Astrocyte (in vitro differentiated cells and primary cell): ENCODE measurements at regions not wholly inside any gene's neighbourhood (a gene's known extent, or its start where the extent isn't known, plus 50 kb on each side); places are given as distances from the start of the nearest gene placed in this dataset.

Source experiments
- CTCF ChIP-seq: IDR thresholded peaks from 2 replicates; pipeline ENCODE4 v1.5.1; 2011; ENCODE audit warnings: low read depth, mild to moderate bottlenecking, inconsistent platforms, low read length, moderate library complexity; ENCODE audit not compliant: insufficient read depth
- EZH2 ChIP-seq: IDR thresholded peaks from 2 replicates; pipeline ENCODE4 v1.6.1; 2012; ENCODE audit warnings: mild to moderate bottlenecking, low read length, inconsistent platforms; ENCODE audit not compliant: insufficient read depth

- TF ChIP-seq EZH2 (no peak), CTCF (no peak)
Observed at GRCh38 chr6:50271817-50272216, 222.1 kb upstream of the DEFB112 start.
